Panc1 (cell line): ENCODE measurements at regions not wholly inside any gene's neighbourhood (a gene's known extent, or its start where the extent isn't known, plus 50 kb on each side); places are given as distances from the start of the nearest gene placed in this dataset.

ENCODE experiments used
- ATAC-seq: fragments of 200-7000 bp; cut with Tn5 transposase; 2 replicates; pipeline ENCODE4 v1.9.1; 2020; ENCODE audit warnings: mild to moderate bottlenecking, moderate library complexity
- BruUV-seq: library from RNA; stranded (reverse); fragments of 400-500 nt; replicated peaks from 2 replicates; lab custom pipeline; 2021; lab: Mats Ljungman, UMichigan
- CTCF ChIA-PET: fragments of 300-600 bp; sonication (Branson Sonifier 250); formaldehyde crosslinking; loops from one replicate; lab custom pipeline; 2022; ENCODE audit warnings: antibody characterized with exemption; lab: Charles Lee
- POLR2A ChIA-PET: fragments of 300-600 bp; sonication (Branson Sonifier 250); formaldehyde crosslinking; loops from one replicate; lab custom pipeline; 2022; ENCODE audit warnings: antibody characterized with exemption; lab: Charles Lee
- DNase-seq: peaks from one replicate; pipeline ENCODE4 v3.0.0-alpha.2; 2010; ENCODE audit warnings: low read depth, low spot score
- H3K27ac ChIP-seq: 2 replicates; pipeline ENCODE4 v1.5.1; 2011; ENCODE audit warnings: mild to moderate bottlenecking, low read length, inconsistent platforms
- H3K27me3 ChIP-seq: fragments of 200-500 bp; sonication (Bioruptor generic); 2 replicates; pipeline ENCODE4 v1.6.0; 2014; ENCODE audit warnings: low read length, inconsistent platforms; ENCODE audit not compliant: control insufficient read depth, insufficient read depth
- H3K36me3 ChIP-seq: fragments of 200-500 bp; sonication (Bioruptor generic); 2 replicates; pipeline ENCODE4 v1.5.1; 2014; ENCODE audit warnings: inconsistent platforms, mild to moderate bottlenecking, low read length, moderate library complexity; ENCODE audit not compliant: control insufficient read depth, insufficient read depth
- H3K4me1 ChIP-seq: 2 replicates; pipeline ENCODE4 v1.5.1; 2011; ENCODE audit warnings: inconsistent platforms, mild to moderate bottlenecking, low read length, moderate library complexity; ENCODE audit not compliant: control insufficient read depth, insufficient read depth
- H3K4me3 ChIP-seq, 2 experiments: 2 replicates each; pipeline ENCODE4 v1.5.1; 2011 to 2012; ENCODE audit warnings: low read depth in 2 of 2, low read length in 2 of 2, mild to moderate bottlenecking in 2 of 2, inconsistent platforms in 1 of 2, moderate library complexity in 1 of 2
- H3K9me3 ChIP-seq: fragments of 200-500 bp; sonication (Bioruptor generic); 2 replicates; pipeline ENCODE4 v1.5.1; 2014; ENCODE audit warnings: low read depth, mild to moderate bottlenecking, inconsistent platforms, low read length, moderate library complexity; ENCODE audit not compliant: control insufficient read depth, insufficient read depth
- POLR2AphosphoS5 ChIP-seq: IDR thresholded peaks from 2 replicates; pipeline ENCODE4 v1.6.1; 2012; ENCODE audit warnings: mild to moderate bottlenecking, low read depth, low read length, moderate library complexity
- REST ChIP-seq, 2 experiments: IDR thresholded peaks; 2 replicates each; pipeline ENCODE4 v1.6.1; 2011 to 2012; ENCODE audit warnings: low read depth in 2 of 2, control low read depth in 1 of 2, low read length in 1 of 2, mild to moderate bottlenecking in 1 of 2, moderate library complexity in 1 of 2; ENCODE audit not compliant: insufficient read depth in 1 of 2
- SIN3A ChIP-seq: IDR thresholded peaks from 2 replicates; pipeline ENCODE4 v1.6.1; 2012; ENCODE audit warnings: low read depth, mild to moderate bottlenecking, low read length, moderate library complexity, borderline replicate concordance; ENCODE audit not compliant: insufficient read depth
- TCF7L2 ChIP-seq: IDR thresholded peaks from 2 replicates; pipeline ENCODE4 v1.6.1; 2011; ENCODE audit warnings: mild to moderate bottlenecking, low read depth, low read length, inconsistent platforms
- in situ Hi-C: cut with HindIII; loops from 2 replicates; pipeline ENCODE4 v1.10.0; 2016; ENCODE audit warnings: low sequenced_read_pairs, low pct_unique_long_range_greater_than_20kb
- intact Hi-C: fragments of 100-400 bp; cut with micrococcal nuclease; formaldehyde crosslinking; loops from one replicate; pipeline ENCODE4 v1.10.0; 2022; ENCODE audit not compliant: unreplicated experiment
- TF ChIP-seq, protein P1 (sequence below): fragments of 450-650 bp; IDR thresholded peaks from 2 replicates; pipeline ENCODE4 v1.5.1; 2017; ENCODE audit warnings: mild to moderate bottlenecking

- intact Hi-C loops (no loop called here), in situ Hi-C loops (no loop called here)
- POLR2A ChIA-PET = no interaction called here
- H3K36me3 ChIP-seq = no peaks in the 10 kb centered on the region
- H3K27ac ChIP-seq = no peak overlapping the region
- no peaks in the 10 kb centered on the region for H3K27me3 ChIP-seq
- H3K4me1 ChIP-seq = no peaks in the 10 kb centered on the region
- H3K4me3 ChIP-seq = no peak overlapping the region
- DNase-seq = no peak
- H3K9me3 ChIP-seq = no peaks in the 10 kb centered on the region; the same call in 1 of the 2 replicates
- BruUV-seq = no TSS peak
- CTCF ChIA-PET = no interaction called here
- TF ChIP-seq, protein P1, sequence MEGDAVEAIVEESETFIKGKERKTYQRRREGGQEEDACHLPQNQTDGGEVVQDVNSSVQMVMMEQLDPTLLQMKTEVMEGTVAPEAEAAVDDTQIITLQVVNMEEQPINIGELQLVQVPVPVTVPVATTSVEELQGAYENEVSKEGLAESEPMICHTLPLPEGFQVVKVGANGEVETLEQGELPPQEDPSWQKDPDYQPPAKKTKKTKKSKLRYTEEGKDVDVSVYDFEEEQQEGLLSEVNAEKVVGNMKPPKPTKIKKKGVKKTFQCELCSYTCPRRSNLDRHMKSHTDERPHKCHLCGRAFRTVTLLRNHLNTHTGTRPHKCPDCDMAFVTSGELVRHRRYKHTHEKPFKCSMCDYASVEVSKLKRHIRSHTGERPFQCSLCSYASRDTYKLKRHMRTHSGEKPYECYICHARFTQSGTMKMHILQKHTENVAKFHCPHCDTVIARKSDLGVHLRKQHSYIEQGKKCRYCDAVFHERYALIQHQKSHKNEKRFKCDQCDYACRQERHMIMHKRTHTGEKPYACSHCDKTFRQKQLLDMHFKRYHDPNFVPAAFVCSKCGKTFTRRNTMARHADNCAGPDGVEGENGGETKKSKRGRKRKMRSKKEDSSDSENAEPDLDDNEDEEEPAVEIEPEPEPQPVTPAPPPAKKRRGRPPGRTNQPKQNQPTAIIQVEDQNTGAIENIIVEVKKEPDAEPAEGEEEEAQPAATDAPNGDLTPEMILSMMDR = no peak
- TF ChIP-seq SIN3A (no peak), POLR2AphosphoS5 (no peak), REST (IDR thresholded peaks at IDR 0.05; ENCODE audit: insufficient read depth in 1 of 2, low read depth in 2 of 2, low read length in 1 of 2) (no peak), TCF7L2 (peak; percentile 62; the same call in 1 of the 2 replicates)
- ATAC-seq = no peak
Observed at GRCh38 chr6:141158740-141159139, 974.0 kb upstream of the GJE1 start.

DNA sequence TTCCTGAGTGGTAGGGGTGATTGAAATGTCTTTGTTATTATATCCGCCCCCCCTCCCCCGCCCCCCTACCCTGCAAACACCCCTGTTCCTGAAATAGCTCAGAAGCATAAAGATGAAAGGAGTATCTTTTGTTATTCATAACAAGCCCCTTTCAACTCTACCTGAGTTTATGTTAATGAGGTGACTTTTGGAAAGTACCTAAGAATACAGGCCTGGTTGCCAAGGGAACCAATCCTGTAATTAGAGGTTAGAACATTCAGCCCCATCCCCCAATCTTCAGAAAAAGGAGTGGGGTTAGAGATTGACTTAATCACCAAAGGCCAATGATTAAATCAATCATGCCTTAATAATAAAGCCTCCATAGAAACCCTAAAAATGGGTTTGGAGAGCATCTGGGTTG lies 979.2 kb upstream of the GJE1 start:
- H3K4me1 ChIP-seq = no peaks in the 10 kb centered on the region
- ChIA-PET POLR2A (no interaction called here), CTCF (no interaction called here)
- H3K36me3 ChIP-seq = no peaks in the 10 kb centered on the region
- ATAC-seq (no peak), DNase-seq (no peak)
- H3K9me3 ChIP-seq = no peaks in the 10 kb centered on the region
- H3K27ac ChIP-seq = no peak overlapping the region; the same call in 1 of the 2 replicates
- H3K27me3 ChIP-seq = no peaks in the 10 kb centered on the region
- intact Hi-C loops (no loop called here), in situ Hi-C loops (no loop called here)
- H3K4me3 ChIP-seq = no peak overlapping the region
- TF ChIP-seq, protein P1 = no peak
- BruUV-seq = no TSS peak
